ENCODE measurements at regions not wholly inside any gene's neighbourhood (a gene's known extent, or its start where the extent isn't known, plus 50 kb on each side); places are given as distances from the start of the nearest gene placed in this dataset.

DNA sequence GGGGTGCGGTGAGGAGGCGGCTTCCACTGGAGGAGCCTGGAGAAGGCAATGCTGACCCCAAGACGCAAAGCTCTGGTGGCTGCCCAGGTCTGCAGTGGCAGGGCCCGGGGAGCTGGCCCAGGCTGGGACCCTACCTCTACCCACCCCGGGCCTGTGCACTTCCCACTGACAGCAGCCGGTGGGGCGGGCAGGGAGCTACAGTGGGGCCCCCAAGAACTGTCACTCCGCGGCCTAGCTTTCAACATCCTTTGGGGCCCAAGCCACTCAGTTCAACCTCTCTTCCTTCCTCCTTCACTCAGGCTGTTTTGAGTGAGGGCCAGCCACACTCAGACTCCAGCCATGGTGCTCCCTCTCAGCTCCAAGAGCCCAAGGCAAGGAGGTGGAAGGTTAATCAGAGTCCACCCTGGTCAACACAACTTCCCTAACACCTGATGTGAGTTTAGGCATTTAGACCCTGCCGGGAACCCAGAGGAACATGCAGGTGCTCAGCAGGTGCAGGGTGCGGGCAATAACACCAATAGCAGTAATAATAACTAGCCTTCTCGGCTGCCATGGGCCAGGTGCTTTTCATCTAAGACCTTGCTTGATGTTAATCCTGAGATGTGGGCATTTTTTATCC is 93.6 kb downstream of the ZFP36L2 start:
- Histone ChIP-seq H3K27ac (ENCODE audit: low read length) (peak overlapping the region; percentile 92), H3K27me3 (replicated peaks in 1 of 2; ENCODE audit: control insufficient read depth in 2 of 2, extremely low read depth in 1 of 2, insufficient read depth in 2 of 2, low read length in 1 of 2) (no peaks in the 10 kb centered on the region), H3K4me1 (ENCODE audit: control insufficient read depth in 1 of 2, extremely low read depth in 1 of 2, insufficient read depth in 2 of 2, low read length in 2 of 2) (peaks cover 82 to 100% of the 10 kb centered on the region in 2 experiments), H3K9me3 (no peaks in the 10 kb centered on the region), H3K36me3 (ENCODE audit: control insufficient read depth in 2 of 2, extremely low read depth in 1 of 2, insufficient read depth in 1 of 2, low read length in 1 of 2) (no peaks in the 10 kb centered on the region), H3K4me3 (ENCODE audit: control insufficient read depth in 1 of 2, extremely low read depth in 1 of 2, low read length in 1 of 2) (peak overlapping the region in 1 of 2 donors; percentile 2)
- DNase-seq (peak in 7 of 35 experiments; percentile 33 to 61 (median 51)), ATAC-seq (replicated peaks in 1 of 4) (no peak)
- 7% methylated on average over 6 of the region's 12 CpGs for WGBS (ENCODE audit: insufficient coverage)
- POLR2A ChIA-PET, result interaction anchor here (0.5 to 3.6 kb wide), 11 partner anchors 42 to 96 kb away, joined by 3 to 27 read pairs (median 6); partner anchors contain the start of gene ZFP36L2 (in 2 of the 2)
- Mint-ChIP-seq H3K4me1 (peaks cover 96 to 98% (median 98%) of the 10 kb centered on the region in 3 donors), H3K27me3 (no peaks in the 10 kb centered on the region), H3K36me3 (no peaks in the 10 kb centered on the region), H3K27ac (peak overlapping the region; percentile 99 to 100), H3K9me3 (no peaks in the 10 kb centered on the region), H3K4me3 (peak overlapping the region; percentile 39 to 63 (median 47))
- CTCF ChIA-PET, result interaction anchor here (0.5 to 8.5 kb wide), 12 partner anchors 43 to 357 kb away, joined by 3 to 45 read pairs (median 4); partner anchors contain the start of gene ZFP36L2 (in 2 of the 2)

DNA sequence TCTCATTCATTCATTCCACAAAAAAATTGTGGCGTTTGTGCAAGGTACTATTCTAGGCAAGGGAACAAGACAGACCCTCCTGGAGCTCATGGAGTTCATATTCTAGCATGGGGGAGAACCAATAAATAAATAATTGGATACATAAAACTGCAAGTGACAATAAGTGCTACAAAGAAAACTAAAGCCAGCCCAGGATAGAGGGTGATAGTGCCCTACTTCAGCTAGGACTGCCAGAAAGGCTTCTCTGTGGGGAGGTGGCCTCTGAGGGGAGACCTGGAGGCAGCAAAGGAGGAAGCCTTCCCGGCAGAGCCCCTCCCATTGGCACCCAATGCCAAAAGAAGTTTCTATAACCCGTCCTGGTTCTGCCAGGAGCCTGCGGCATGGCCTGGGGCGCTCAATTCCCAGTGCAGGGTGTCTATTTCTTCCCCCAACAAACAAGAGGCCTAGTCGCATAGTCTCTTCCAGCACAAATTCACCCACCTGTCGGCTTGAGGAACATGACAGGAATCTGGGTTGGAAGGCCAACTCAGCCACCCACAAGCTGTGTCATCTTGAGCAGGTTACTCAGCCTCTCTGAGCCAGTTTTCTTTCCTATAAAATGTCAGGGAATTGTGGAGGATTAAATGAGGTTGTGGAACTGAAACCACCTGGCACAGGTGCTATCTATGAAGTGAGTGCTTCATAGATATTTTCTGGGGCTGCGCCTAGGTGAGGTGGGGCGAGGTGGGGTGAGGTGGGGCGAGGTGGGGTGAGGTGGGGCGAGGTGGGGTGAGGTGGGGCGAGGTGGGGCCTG is 94.3 kb downstream of the ZFP36L2 start:
- Histone ChIP-seq H3K27ac (ENCODE audit: low read length) (peak overlapping the region; percentile 92), H3K4me3 (ENCODE audit: control insufficient read depth in 1 of 2, extremely low read depth in 1 of 2, low read length in 1 of 2) (peak overlapping the region; percentile 9 to 46)
- no peaks in the 10 kb centered on the region for H3K9me3 Mint-ChIP-seq

DNA sequence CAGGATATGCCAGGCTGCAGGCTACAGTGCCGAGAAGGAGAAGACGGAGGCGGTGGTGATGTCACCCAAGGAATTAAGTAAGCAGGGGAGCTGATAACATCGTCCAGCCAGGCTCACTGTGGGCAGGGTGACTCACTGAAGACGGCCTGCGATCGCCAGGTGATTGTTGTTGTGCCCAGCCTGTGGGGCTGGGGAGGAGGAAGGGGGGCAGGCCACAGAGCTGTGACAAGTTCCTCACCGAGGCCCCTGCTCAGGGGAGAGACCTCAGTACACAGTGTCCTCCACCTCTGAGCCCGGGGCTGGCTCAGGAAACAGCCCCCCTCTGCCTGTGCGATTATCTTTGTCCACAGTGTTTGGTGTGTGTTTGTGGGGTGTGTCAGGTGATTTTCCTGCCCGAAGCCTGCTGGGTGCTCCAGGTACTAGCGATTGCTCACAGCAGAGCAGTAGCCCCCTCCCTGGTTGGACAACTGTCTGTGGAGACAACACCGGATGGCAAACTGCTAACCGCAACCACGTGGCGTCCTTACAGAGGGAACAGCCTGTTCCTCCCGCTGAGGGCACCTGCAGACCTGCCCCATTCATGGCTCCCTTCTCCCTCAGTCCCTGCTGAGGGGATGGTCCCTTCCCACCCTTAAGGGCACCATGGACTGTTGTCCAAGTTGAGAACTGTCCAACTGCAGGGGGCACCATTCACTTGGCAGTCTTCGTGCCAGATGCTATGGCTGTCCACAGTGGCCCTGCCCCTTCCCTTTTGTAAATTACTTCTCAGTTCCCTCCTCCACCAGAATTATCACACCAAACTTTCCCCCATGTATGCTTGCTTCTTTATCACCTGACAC is 95.1 kb downstream of the ZFP36L2 start:
- no peaks in the 10 kb centered on the region for H3K36me3 Mint-ChIP-seq
- H3K27me3 Mint-ChIP-seq, result no peaks in the 10 kb centered on the region
- Histone ChIP-seq H3K9me3 (no peaks in the 10 kb centered on the region), H3K4me3 (ENCODE audit: control insufficient read depth in 1 of 2, extremely low read depth in 1 of 2, low read length in 1 of 2) (peak overlapping the region; percentile 27 to 49), H3K4me1 (ENCODE audit: control insufficient read depth in 1 of 2, extremely low read depth in 1 of 2, insufficient read depth in 2 of 2, low read length in 2 of 2) (peaks cover 77 to 97% of the 10 kb centered on the region in 2 experiments), H3K36me3 (ENCODE audit: control insufficient read depth in 2 of 2, extremely low read depth in 1 of 2, insufficient read depth in 1 of 2, low read length in 1 of 2) (no peaks in the 10 kb centered on the region), H3K27me3 (replicated peaks in 1 of 2; ENCODE audit: control insufficient read depth in 2 of 2, extremely low read depth in 1 of 2, insufficient read depth in 2 of 2, low read length in 1 of 2) (no peaks in the 10 kb centered on the region), H3K27ac (ENCODE audit: low read length) (peak overlapping the region; percentile 92)
- peak overlapping the region; percentile 99 to 100 for H3K27ac Mint-ChIP-seq
- peaks cover 89 to 90% (median 89%) of the 10 kb centered on the region in 3 donors for H3K4me1 Mint-ChIP-seq
- no peaks in the 10 kb centered on the region for H3K9me3 Mint-ChIP-seq
- ChIA-PET POLR2A (interaction anchor here (0.6 to 2.5 kb wide), 10 partner anchors 43 to 165 kb away, joined by 3 to 7 read pairs (median 6); partner anchors contain the start of gene ZFP36L2 (in 1 of the 2)), CTCF (interaction anchor here (0.5 to 8.5 kb wide), 11 partner anchors 38 to 483 kb away, joined by 3 to 45 read pairs (median 6); partner anchors contain the start of gene ZFP36L2 (in 2 of the 2))
- H3K4me3 Mint-ChIP-seq, result peak overlapping the region; percentile 7 to 63 (median 52)
- DNase-seq (peak; percentile 67 to 98 (median 86)), ATAC-seq (replicated peaks in 1 of 4) (peak; percentile 40 to 52 (median 47))
- WGBS (ENCODE audit: insufficient coverage), result 4% methylated on average over 15 of the region's 18 CpGs

More for the DNA sequence above, 94.3 kb downstream of the ZFP36L2 start:
- Histone ChIP-seq H3K36me3 (ENCODE audit: control insufficient read depth in 2 of 2, extremely low read depth in 1 of 2, insufficient read depth in 1 of 2, low read length in 1 of 2) (no peaks in the 10 kb centered on the region), H3K27me3 (replicated peaks in 1 of 2; ENCODE audit: control insufficient read depth in 2 of 2, extremely low read depth in 1 of 2, insufficient read depth in 2 of 2, low read length in 1 of 2) (no peaks in the 10 kb centered on the region), H3K9me3 (no peaks in the 10 kb centered on the region), H3K4me1 (ENCODE audit: control insufficient read depth in 1 of 2, extremely low read depth in 1 of 2, insufficient read depth in 2 of 2, low read length in 2 of 2) (peaks cover 82 to 100% of the 10 kb centered on the region in 2 experiments)
- WGBS (ENCODE audit: insufficient coverage), result 60% methylated on average over 3 of the region's 12 CpGs
- DNase-seq (peak in 1 of 35 experiments; percentile 42), ATAC-seq (replicated peaks in 1 of 4) (no peak)
- ChIA-PET CTCF (interaction anchor here (0.7 to 8.5 kb wide), 9 partner anchors 43 to 353 kb away, joined by 3 to 45 read pairs (median 4); partner anchors contain the start of gene ZFP36L2 (in 2 of the 2)), POLR2A (interaction anchor here (0.5 to 3.6 kb wide), 11 partner anchors 42 to 97 kb away, joined by 3 to 27 read pairs (median 5); partner anchors contain the start of gene ZFP36L2 (in 2 of the 2))
- H3K4me1 Mint-ChIP-seq, result peaks cover 96 to 97% (median 97%) of the 10 kb centered on the region in 3 donors
- H3K4me3 Mint-ChIP-seq, result peak overlapping the region; percentile 7 to 63 (median 52)
- peak overlapping the region; percentile 99 to 100 for H3K27ac Mint-ChIP-seq
- H3K36me3 Mint-ChIP-seq, result no peaks in the 10 kb centered on the region
- H3K27me3 Mint-ChIP-seq, result no peaks in the 10 kb centered on the region

GRCh38 chr2:43130548-43130875 is 95.9 kb downstream of the ZFP36L2 start:
- Mint-ChIP-seq H3K36me3 (no peaks in the 10 kb centered on the region), H3K27me3 (no peaks in the 10 kb centered on the region), H3K4me1 (peaks cover 89 to 90% (median 89%) of the 10 kb centered on the region in 3 donors), H3K4me3 (peak overlapping the region; percentile 18 to 63 (median 52)), H3K9me3 (no peaks in the 10 kb centered on the region), H3K27ac (peak overlapping the region; percentile 99 to 100)
- Histone ChIP-seq H3K27ac (ENCODE audit: low read length) (peak overlapping the region; percentile 92), H3K9me3 (no peaks in the 10 kb centered on the region), H3K27me3 (replicated peaks in 1 of 2; ENCODE audit: control insufficient read depth in 2 of 2, extremely low read depth in 1 of 2, insufficient read depth in 2 of 2, low read length in 1 of 2) (no peaks in the 10 kb centered on the region), H3K4me1 (ENCODE audit: control insufficient read depth in 1 of 2, extremely low read depth in 1 of 2, insufficient read depth in 2 of 2, low read length in 2 of 2) (peaks cover 71 to 97% of the 10 kb centered on the region in 2 experiments), H3K4me3 (ENCODE audit: control insufficient read depth in 1 of 2, extremely low read depth in 1 of 2, low read length in 1 of 2) (peak overlapping the region; percentile 27 to 41), H3K36me3 (ENCODE audit: control insufficient read depth in 2 of 2, extremely low read depth in 1 of 2, insufficient read depth in 1 of 2, low read length in 1 of 2) (no peaks in the 10 kb centered on the region)
- WGBS (ENCODE audit: insufficient coverage), result 87% methylated on average over 6 of the region's 6 CpGs
- no peak for ATAC-seq (replicated peaks in 1 of 4)
- CTCF ChIA-PET, result interaction anchor here (0.5 to 8.5 kb wide), 8 partner anchors 10 to 107 kb away, joined by 3 to 45 read pairs (median 6); partner anchors contain the start of gene ZFP36L2 (in 2 of the 2)
- POLR2A ChIA-PET, result interaction anchor here (0.6 to 2.5 kb wide), 11 partner anchors 44 to 165 kb away, joined by 3 to 7 read pairs (median 6); partner anchors contain the start of gene ZFP36L2 (in 2 of the 2)
- peak in 1 of 35 experiments; percentile 28 for DNase-seq

DNA sequence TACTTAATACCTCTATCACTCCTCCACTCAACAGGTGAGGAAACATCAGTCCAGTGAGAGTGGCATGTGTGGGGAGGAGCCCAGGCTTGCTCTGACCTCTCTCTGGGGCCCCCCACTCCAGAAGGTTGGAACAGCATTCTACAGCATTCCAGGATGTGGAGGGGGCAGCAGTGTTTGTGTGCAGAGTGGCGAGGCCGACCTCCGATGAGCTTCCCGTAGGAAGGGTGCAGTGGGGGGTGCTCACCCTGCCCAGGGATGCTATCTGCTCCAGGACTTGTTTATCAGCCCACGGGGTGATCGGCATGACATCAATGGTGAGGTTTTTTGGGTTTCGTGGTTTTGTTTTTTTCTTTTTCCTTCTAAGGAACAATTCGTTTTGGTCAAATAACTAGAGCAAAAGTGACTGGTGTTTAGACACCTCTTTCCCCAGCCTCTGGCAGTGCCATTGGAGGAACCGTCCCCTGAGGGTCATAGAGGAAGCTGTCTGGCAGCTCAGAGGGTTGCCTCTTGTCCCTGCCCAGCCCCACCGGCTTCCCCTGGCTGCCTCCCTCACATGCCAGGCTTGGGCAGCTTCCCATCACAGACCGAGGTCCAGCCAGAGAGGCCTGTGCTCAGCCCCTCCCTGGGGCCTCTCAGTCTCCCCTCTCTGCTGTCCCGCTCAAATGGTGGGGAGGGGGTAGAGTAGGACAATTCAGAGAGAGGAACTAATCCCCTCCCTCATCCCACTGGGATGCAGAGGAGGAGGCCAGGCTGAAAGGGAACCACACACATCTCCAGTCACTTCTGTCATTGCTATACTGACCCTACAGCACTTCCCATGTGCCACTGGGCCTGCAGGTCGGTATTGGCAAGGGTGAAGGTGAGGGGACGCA is 96.5 kb downstream of the ZFP36L2 start:
- ATAC-seq (replicated peaks in 1 of 4) (no peak), DNase-seq (peak in 7 of 35 experiments; percentile 30 to 63 (median 47))
- Mint-ChIP-seq H3K27ac (peak overlapping the region; percentile 99 to 100), H3K27me3 (no peaks in the 10 kb centered on the region), H3K9me3 (no peaks in the 10 kb centered on the region), H3K4me1 (peaks cover 86 to 91% (median 89%) of the 10 kb centered on the region in 3 donors), H3K36me3 (no peaks in the 10 kb centered on the region), H3K4me3 (peak overlapping the region; percentile 17 to 63 (median 47))
- Histone ChIP-seq H3K36me3 (ENCODE audit: control insufficient read depth in 2 of 2, extremely low read depth in 1 of 2, insufficient read depth in 1 of 2, low read length in 1 of 2) (no peaks in the 10 kb centered on the region), H3K27me3 (replicated peaks in 1 of 2; ENCODE audit: control insufficient read depth in 2 of 2, extremely low read depth in 1 of 2, insufficient read depth in 2 of 2, low read length in 1 of 2) (no peaks in the 10 kb centered on the region), H3K4me1 (ENCODE audit: control insufficient read depth in 1 of 2, extremely low read depth in 1 of 2, insufficient read depth in 2 of 2, low read length in 2 of 2) (peaks cover 69 to 97% of the 10 kb centered on the region in 2 experiments), H3K4me3 (ENCODE audit: control insufficient read depth in 1 of 2, extremely low read depth in 1 of 2, low read length in 1 of 2) (peak overlapping the region; percentile 27 to 41), H3K27ac (ENCODE audit: low read length) (peak overlapping the region; percentile 92), H3K9me3 (no peaks in the 10 kb centered on the region)
- CTCF ChIA-PET, result interaction anchor here (0.6 to 8.5 kb wide), 10 partner anchors 10 to 411 kb away, joined by 3 to 49 read pairs (median 10); partner anchors contain the start of gene ZFP36L2 (in 1 of the 2)
- POLR2A ChIA-PET, result interaction anchor here (0.6 to 4.2 kb wide), 9 partner anchors 42 to 98 kb away, joined by 3 to 32 read pairs (median 5); partner anchors contain the start of gene ZFP36L2 (in 2 of the 2)
- WGBS (ENCODE audit: insufficient coverage), result 51% methylated on average over 4 of the region's 14 CpGs

Data from T-cell (primary cell).